Mesothelial cell of epicardium (in vitro differentiated cells): ENCODE measurements at regions not wholly inside any gene's neighbourhood (a gene's known extent, or its start where the extent isn't known, plus 50 kb on each side); places are given as distances from the start of the nearest gene placed in this dataset.
"Not testable (repeated sequence)": the region's sequence is repeated elsewhere in the genome, so short reads cannot be mapped to it uniquely, and the experiment has no call there.

Experiments
- DNase-seq, 2 experiments: peaks; one replicate each; pipeline ENCODE4 v3.0.0; 2021; ENCODE audit warnings: low spot score in 2 of 2; ENCODE audit not compliant: unreplicated experiment in 2 of 2
- H3K27ac Mint-ChIP-seq: 2 replicates; pipeline ENCODE4 v1.8.0; 2021; ENCODE audit warnings: mixed read lengths
- H3K27me3 Mint-ChIP-seq: 2 replicates; pipeline ENCODE4 v1.8.0; 2021; ENCODE audit warnings: low read depth, mixed read lengths
- H3K36me3 Mint-ChIP-seq: 2 replicates; pipeline ENCODE4 v1.8.0; 2021; ENCODE audit warnings: mixed read lengths
- H3K4me1 Mint-ChIP-seq: 2 replicates; pipeline ENCODE4 v1.8.0; 2021; ENCODE audit warnings: mixed read lengths
- H3K4me3 Mint-ChIP-seq: 2 replicates; pipeline ENCODE4 v1.8.0; 2021; ENCODE audit warnings: mild to moderate bottlenecking, moderate library complexity, mixed read lengths
- H3K9me3 Mint-ChIP-seq: 2 replicates; pipeline ENCODE4 v1.8.0; 2021; ENCODE audit warnings: mixed read lengths
- CTCF ChIP-seq: fragments of 200-600 bp; sonication (generic); IDR thresholded peaks from one replicate; pipeline ENCODE4 v1.5.0; 2021; ENCODE audit warnings: antibody characterized with exemption; ENCODE audit not compliant: unreplicated experiment

GRCh38 chr20:43361526-43361925 is 96.2 kb upstream of the SRSF6 start:
- Mint-ChIP-seq H3K9me3 (peaks cover 6% of the 10 kb centered on the region), H3K27ac (no peak overlapping the region), H3K4me3 (no peak overlapping the region), H3K36me3 (no peaks in the 10 kb centered on the region), H3K4me1 (no peaks in the 10 kb centered on the region), H3K27me3 (peaks cover 13% of the 10 kb centered on the region)
- no peak for DNase-seq
- no peak for TF ChIP-seq CTCF

- Mint-ChIP-seq H3K27me3 (peaks cover 2% of the 10 kb centered on the region), H3K36me3 (no peaks in the 10 kb centered on the region), H3K9me3 (peaks cover 6% of the 10 kb centered on the region), H3K4me3 (no peak overlapping the region), H3K27ac (no peak overlapping the region), H3K4me1 (no peaks in the 10 kb centered on the region)
- DNase-seq = no peak
- TF ChIP-seq CTCF = no peak
Observed at GRCh38 chr20:43360016-43360415, 97.7 kb upstream of the SRSF6 start.

GRCh38 chr20:43358811-43359210 is 98.9 kb upstream of the SRSF6 start:
- TF ChIP-seq CTCF = no peak
- no peak for DNase-seq
- Mint-ChIP-seq H3K36me3 (no peaks in the 10 kb centered on the region), H3K4me1 (no peaks in the 10 kb centered on the region), H3K27ac (no peak overlapping the region), H3K9me3 (peaks cover 6% of the 10 kb centered on the region), H3K27me3 (peaks cover 2% of the 10 kb centered on the region), H3K4me3 (no peak overlapping the region)

GRCh38 chr20:43357352-43357751 is 100.3 kb upstream of the SRSF6 start:
- Mint-ChIP-seq H3K27ac (no peak overlapping the region), H3K9me3 (peaks cover 6% of the 10 kb centered on the region), H3K36me3 (no peaks in the 10 kb centered on the region), H3K4me3 (no peak overlapping the region), H3K27me3 (peaks cover 2% of the 10 kb centered on the region), H3K4me1 (no peaks in the 10 kb centered on the region)
- DNase-seq = no peak
- TF ChIP-seq CTCF = no peak

GRCh38 chr20:43355610-43356009 is 102.1 kb upstream of the SRSF6 start:
- H3K27ac Mint-ChIP-seq = no peak overlapping the region
- TF ChIP-seq CTCF = no peak
- no peak for DNase-seq
- no peak overlapping the region for H3K4me3 Mint-ChIP-seq
- no peaks in the 10 kb centered on the region for H3K36me3 Mint-ChIP-seq
- H3K27me3 Mint-ChIP-seq = peaks cover 2% of the 10 kb centered on the region
- H3K9me3 Mint-ChIP-seq = peaks cover 6% of the 10 kb centered on the region
- H3K4me1 Mint-ChIP-seq = no peaks in the 10 kb centered on the region

- no peak for TF ChIP-seq CTCF
- Mint-ChIP-seq H3K4me1 (no peaks in the 10 kb centered on the region), H3K4me3 (no peak overlapping the region), H3K36me3 (no peaks in the 10 kb centered on the region), H3K27ac (no peak overlapping the region), H3K9me3 (no peaks in the 10 kb centered on the region), H3K27me3 (peaks cover 4% of the 10 kb centered on the region)
- DNase-seq = no peak
Observed at GRCh38 chr20:43352996-43353395, 104.7 kb upstream of the SRSF6 start.

- H3K27ac Mint-ChIP-seq, H3K4me3 Mint-ChIP-seq, H3K9me3 Mint-ChIP-seq, H3K27me3 Mint-ChIP-seq, H3K4me1 Mint-ChIP-seq, H3K36me3 Mint-ChIP-seq, DNase-seq: not testable (repeated sequence)
Observed at GRCh38 chr20:43350694-43351093, 107.0 kb upstream of the SRSF6 start.
